Fibroblast of mammary gland (primary cell): ENCODE measurements at regions not wholly inside any gene's neighbourhood (a gene's known extent, or its start where the extent isn't known, plus 50 kb on each side); places are given as distances from the start of the nearest gene placed in this dataset.

Experiments
- DNase-seq: peaks from one replicate; pipeline ENCODE4 v3.0.0-alpha.2; 2010; ENCODE audit warnings: low read depth
- H3K4me3 ChIP-seq: 2 replicates; pipeline ENCODE4 v1.5.1; 2011; ENCODE audit warnings: low read depth, mild to moderate bottlenecking, low read length, moderate library complexity; ENCODE audit not compliant: control insufficient read depth
- TF ChIP-seq, protein P1 (sequence below): conservative IDR thresholded peaks from 2 replicates; pipeline ENCODE4 v1.5.1; 2011; ENCODE audit warnings: low read depth, low read length, inconsistent platforms; ENCODE audit not compliant: control insufficient read depth, insufficient read depth

DNA sequence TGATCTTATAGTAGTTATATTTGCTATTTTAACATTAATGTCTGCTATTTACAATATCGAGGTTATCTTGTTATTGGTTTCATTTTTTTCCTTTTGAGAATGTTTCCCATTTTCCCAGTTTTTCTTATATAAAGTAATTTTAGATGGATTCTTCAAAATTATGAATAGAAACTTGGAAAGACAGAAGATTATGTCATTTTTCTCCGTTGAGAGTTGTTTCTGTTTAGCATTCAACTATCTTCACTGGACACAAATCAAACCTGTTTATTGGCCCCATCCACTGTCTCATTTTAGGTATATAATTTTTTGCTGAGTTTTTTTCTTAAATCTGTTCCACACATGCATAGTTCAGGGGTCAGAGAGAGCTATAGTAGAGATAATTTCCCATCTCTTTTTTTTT is 1430.9 kb upstream of the MIR17HG start:
- TF ChIP-seq, protein P1, sequence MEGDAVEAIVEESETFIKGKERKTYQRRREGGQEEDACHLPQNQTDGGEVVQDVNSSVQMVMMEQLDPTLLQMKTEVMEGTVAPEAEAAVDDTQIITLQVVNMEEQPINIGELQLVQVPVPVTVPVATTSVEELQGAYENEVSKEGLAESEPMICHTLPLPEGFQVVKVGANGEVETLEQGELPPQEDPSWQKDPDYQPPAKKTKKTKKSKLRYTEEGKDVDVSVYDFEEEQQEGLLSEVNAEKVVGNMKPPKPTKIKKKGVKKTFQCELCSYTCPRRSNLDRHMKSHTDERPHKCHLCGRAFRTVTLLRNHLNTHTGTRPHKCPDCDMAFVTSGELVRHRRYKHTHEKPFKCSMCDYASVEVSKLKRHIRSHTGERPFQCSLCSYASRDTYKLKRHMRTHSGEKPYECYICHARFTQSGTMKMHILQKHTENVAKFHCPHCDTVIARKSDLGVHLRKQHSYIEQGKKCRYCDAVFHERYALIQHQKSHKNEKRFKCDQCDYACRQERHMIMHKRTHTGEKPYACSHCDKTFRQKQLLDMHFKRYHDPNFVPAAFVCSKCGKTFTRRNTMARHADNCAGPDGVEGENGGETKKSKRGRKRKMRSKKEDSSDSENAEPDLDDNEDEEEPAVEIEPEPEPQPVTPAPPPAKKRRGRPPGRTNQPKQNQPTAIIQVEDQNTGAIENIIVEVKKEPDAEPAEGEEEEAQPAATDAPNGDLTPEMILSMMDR = no peak
- no peak for DNase-seq
- no peak overlapping the region for H3K4me3 ChIP-seq

DNA sequence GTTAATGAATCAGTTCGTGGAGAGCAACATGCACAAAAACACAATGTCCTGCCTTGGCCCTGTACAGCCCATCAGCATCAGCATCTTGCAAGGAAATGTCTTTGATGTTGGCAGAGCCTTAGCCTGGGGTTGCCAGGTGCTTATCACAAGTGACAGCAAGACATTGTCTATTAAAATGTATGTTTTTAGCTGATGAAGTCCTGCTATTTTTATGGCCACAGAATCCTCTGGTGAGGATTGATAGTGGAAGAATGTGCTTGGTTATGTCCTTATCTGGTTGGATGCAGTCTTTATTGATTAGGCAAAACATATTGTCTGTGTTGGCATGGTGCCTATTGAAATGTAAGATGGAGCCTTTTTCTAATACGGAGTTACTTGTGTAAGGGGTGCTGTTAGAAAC is 1427.0 kb upstream of the MIR17HG start:
- no peak overlapping the region for H3K4me3 ChIP-seq

DNA sequence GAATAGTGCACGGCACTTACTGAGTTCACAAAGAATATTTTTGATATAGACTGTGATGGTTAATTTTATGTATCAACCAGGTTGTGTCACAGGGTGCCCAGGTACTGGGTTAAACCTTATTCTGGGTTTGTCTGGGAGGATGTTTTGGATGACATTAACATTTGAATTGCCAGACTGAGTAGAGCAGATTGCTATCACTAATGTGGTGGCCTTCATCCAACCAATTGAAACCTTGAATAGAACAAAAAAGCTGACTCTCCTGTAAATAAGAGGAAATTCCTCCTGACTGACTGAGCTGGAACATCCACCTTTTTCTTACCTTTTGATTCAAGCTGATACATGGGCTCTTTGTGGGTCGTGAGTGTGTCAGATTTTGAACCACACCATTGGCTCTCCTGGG is 1424.4 kb upstream of the MIR17HG start:
- DNase-seq = no peak
- TF ChIP-seq, protein P1 = no peak
- no peak overlapping the region for H3K4me3 ChIP-seq

More for the DNA sequence above, 1427.0 kb upstream of the MIR17HG start:
- TF ChIP-seq, protein P1 = no peak
- DNase-seq = no peak

DNA sequence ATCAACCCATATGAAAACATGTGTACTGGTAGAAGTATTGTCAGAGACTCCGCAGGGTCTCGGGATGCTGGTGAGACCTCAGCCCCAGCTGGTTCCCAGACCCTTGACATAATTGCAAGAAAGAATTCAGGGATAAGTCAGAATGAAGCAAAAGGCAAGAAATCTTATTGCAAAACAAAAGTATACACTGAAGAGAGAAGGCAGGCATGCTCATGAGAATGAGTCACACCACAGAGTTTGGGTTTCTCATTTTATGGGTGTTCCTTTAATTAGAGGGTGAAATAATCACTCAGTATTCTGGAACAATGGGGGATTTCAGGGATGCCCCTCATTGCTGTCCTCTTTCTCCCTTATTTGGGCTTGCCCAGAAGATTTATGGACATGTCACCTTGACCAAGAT is 1423.8 kb upstream of the MIR17HG start:
- peak; percentile 33 for DNase-seq
- no peak overlapping the region for H3K4me3 ChIP-seq
- TF ChIP-seq, protein P1 = no peak

DNA sequence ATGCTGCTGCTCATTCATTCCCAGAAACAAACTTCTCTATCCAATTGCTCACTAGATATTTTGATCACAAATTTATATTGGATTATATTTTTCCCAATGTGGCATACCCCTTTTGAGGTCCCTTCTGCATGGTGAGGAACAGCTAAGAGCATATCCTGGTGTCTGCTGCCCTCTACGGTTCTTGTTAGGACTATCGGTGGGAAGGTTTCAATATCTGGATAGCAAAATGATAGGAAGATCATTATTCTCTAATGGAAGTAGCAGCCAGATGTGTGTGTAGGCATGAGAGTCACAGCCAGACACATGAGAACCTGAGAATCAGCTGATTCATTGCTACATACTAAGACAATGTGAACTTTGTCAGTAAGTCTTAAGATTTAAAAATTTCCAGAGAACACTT is 1422.4 kb upstream of the MIR17HG start:
- no peak overlapping the region for H3K4me3 ChIP-seq
- TF ChIP-seq, protein P1 = peak; percentile 38
- peak; percentile 37 for DNase-seq

DNA sequence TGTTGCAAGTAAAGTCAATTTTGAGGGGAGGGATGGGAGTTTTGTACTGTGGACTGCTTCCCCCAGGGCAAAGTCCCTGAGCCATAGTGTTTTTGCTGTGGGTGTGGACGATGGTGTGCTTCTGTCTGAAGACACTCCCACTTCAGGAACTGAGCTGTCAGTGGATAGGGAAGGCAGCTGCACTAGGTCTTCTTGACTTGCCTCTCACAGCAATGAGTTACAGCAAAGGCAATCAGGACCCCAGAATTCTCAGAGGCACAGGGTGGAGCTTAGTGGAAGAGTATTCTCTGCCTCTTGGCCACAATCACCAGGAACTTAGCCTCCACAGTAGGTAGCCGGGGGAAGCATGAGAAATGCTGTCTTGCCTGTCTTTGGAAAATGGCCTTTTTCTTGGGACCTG is 1416.6 kb upstream of the MIR17HG start:
- H3K4me3 ChIP-seq = no peak overlapping the region
- TF ChIP-seq, protein P1 = no peak
- no peak for DNase-seq

DNA sequence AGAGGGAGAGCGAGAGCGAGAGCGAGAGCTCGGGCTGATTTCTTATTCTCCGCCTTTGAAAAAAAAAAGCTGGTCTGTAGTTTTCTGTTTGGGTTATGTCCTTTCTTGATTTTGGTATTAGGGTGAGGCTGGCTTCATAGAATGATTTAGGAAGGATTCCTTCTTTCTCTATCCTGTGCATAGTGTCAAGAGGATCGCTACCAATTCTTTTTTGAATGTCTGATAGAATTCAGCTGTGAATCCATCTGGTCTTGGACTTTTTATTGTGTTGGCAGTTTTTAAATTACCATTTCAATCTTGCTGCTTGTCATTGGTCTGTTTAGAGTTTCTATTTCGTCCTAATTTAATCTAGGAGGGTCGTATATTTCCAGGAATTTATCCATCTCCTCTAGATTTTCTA is 1414.6 kb upstream of the MIR17HG start:
- no peak for DNase-seq
- H3K4me3 ChIP-seq = no peak overlapping the region
- TF ChIP-seq, protein P1 = no peak
